SU-DHL-6 (cell line): ENCODE measurements at regions not wholly inside any gene's neighbourhood (a gene's known extent, or its start where the extent isn't known, plus 50 kb on each side); places are given as distances from the start of the nearest gene placed in this dataset.

ENCODE experiments used
- H2AFZ ChIP-seq: fragments of 200-600 bp; sonication (generic); 2 replicates; pipeline ENCODE4 v1.6.1; 2014; ENCODE audit warnings: low read depth, mild to moderate bottlenecking, moderate library complexity, mixed read lengths, antibody characterized with exemption, low read length; ENCODE audit not compliant: severe bottlenecking
- H3F3A ChIP-seq: fragments of 200-600 bp; shearing (Covaris generic); 2 replicates; pipeline ENCODE4 v1.6.0; 2016; ENCODE audit warnings: antibody characterized with exemption, mild to moderate bottlenecking; ENCODE audit not compliant: insufficient read depth
- H3K27ac ChIP-seq: fragments of 200-600 bp; sonication (generic); 2 replicates; pipeline ENCODE4 v1.5.1; 2016; ENCODE audit warnings: low read depth, mild to moderate bottlenecking, low read length, moderate library complexity, mixed read lengths
- H3K27me3 ChIP-seq: fragments of 200-600 bp; sonication (generic), shearing (Covaris generic); 2 replicates; pipeline ENCODE4 v1.6.0; 2014; ENCODE audit warnings: mild to moderate bottlenecking, low read length
- H3K36me3 ChIP-seq: fragments of 200-600 bp; sonication (generic); 2 replicates; pipeline ENCODE4 v1.6.1; 2014; ENCODE audit warnings: mild to moderate bottlenecking, low read length, mixed read lengths
- H3K4me2 ChIP-seq: fragments of 300-600, 200-600 bp; shearing (Covaris generic), sonication (generic); 2 replicates; pipeline ENCODE4 v1.6.0; 2014; ENCODE audit warnings: low read length, low read depth, mild to moderate bottlenecking; ENCODE audit not compliant: poor library complexity, severe bottlenecking
- H3K4me3 ChIP-seq: fragments of 200-600 bp; sonication (generic); 2 replicates; pipeline ENCODE4 v1.5.1; 2014; ENCODE audit warnings: antibody characterized with exemption, low read length, mild to moderate bottlenecking, mixed read lengths; ENCODE audit not compliant: insufficient read depth, poor library complexity, severe bottlenecking
- H3K79me2 ChIP-seq: fragments of 200-600 bp; sonication (generic); 2 replicates; pipeline ENCODE4 v1.6.1; 2014; ENCODE audit warnings: mild to moderate bottlenecking, low read length, moderate library complexity; ENCODE audit not compliant: insufficient read depth
- H3K9ac ChIP-seq: fragments of 200-600 bp; sonication (generic); 2 replicates; pipeline ENCODE4 v1.7.0; 2014; ENCODE audit warnings: mild to moderate bottlenecking, low read length
- H3K9me2 ChIP-seq: fragments of 200-600 bp; sonication (generic); replicated peaks from 2 replicates; pipeline ENCODE4 v1.6.1; 2014; ENCODE audit warnings: low read length; ENCODE audit not compliant: insufficient read depth
- H3K9me3 ChIP-seq: fragments of 200-600 bp; sonication (generic); 2 replicates; pipeline ENCODE4 v1.6.1; 2014; ENCODE audit warnings: low read length, mixed read lengths; ENCODE audit not compliant: insufficient read depth
- H4K20me1 ChIP-seq: fragments of 200-600 bp; sonication (generic); 2 replicates; pipeline ENCODE4 v1.6.1; 2014; ENCODE audit warnings: low read depth, mild to moderate bottlenecking, antibody characterized with exemption, low read length, moderate library complexity, mixed read lengths
- EZH2phosphoT487 ChIP-seq: fragments of 200-600 bp; sonication (generic), shearing (Covaris generic); conservative IDR thresholded peaks from 2 replicates; pipeline ENCODE4 v1.6.1; 2018; ENCODE audit warnings: mild to moderate bottlenecking, antibody characterized with exemption, low read length, moderate library complexity, mixed read lengths
- TF ChIP-seq, protein P1 (sequence below): fragments of 200-600 bp; sonication (generic); IDR thresholded peaks from one replicate; pipeline ENCODE4 v1.5.1; 2017; ENCODE audit warnings: antibody characterized with exemption, mild to moderate bottlenecking, low read length, moderate library complexity; ENCODE audit not compliant: insufficient read depth, poor library complexity, severe bottlenecking

DNA sequence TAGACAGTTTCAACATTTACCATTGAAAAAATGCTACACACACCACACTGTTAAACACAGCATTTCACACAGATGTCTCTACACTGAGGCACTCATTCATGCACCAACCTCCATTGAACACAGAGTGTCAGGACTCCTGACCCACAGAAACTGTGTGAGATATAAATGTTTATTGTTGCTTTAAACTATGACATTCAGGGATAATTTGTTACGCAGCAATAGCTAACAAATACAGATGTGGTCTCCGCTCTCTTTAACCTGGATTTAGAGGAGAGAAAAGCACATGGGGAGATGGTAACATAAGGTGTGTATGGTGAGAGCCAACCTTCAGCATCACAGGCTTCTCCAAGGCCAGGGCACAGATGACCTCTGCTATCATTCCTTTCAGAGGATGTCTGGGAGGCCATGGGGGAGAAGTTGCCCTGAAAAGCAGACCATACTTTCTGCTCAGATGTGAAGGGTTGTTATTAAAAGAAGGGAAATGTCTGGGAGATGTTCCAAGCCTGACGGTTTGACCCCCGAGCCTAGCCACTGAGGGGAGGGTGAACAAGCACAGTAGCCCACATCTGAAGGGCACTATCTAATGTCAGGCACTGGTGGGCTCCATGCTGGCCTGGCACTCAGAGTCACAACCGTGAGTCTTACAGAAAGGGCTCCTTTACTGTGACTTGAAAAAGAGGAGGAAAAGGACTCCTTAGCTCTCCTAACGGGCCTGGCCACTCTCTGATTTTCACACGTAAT, 284.5 kb upstream of the TLE3 start:
- H3K9me3 ChIP-seq, result no peaks in the 10 kb centered on the region
- TF ChIP-seq, protein P1, sequence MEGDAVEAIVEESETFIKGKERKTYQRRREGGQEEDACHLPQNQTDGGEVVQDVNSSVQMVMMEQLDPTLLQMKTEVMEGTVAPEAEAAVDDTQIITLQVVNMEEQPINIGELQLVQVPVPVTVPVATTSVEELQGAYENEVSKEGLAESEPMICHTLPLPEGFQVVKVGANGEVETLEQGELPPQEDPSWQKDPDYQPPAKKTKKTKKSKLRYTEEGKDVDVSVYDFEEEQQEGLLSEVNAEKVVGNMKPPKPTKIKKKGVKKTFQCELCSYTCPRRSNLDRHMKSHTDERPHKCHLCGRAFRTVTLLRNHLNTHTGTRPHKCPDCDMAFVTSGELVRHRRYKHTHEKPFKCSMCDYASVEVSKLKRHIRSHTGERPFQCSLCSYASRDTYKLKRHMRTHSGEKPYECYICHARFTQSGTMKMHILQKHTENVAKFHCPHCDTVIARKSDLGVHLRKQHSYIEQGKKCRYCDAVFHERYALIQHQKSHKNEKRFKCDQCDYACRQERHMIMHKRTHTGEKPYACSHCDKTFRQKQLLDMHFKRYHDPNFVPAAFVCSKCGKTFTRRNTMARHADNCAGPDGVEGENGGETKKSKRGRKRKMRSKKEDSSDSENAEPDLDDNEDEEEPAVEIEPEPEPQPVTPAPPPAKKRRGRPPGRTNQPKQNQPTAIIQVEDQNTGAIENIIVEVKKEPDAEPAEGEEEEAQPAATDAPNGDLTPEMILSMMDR, result no peak
- no peak for TF ChIP-seq EZH2phosphoT487
- no peaks in the 10 kb centered on the region for H3K79me2 ChIP-seq
- H3K4me3 ChIP-seq, result no peak overlapping the region
- no peaks in the 10 kb centered on the region for H4K20me1 ChIP-seq
- no peak overlapping the region for H3K4me2 ChIP-seq
- no peaks in the 10 kb centered on the region for H3F3A ChIP-seq
- H3K9me2 ChIP-seq, result no peaks in the 10 kb centered on the region
- H3K27ac ChIP-seq, result no peak overlapping the region
- no peak overlapping the region for H2AFZ ChIP-seq
- H3K9ac ChIP-seq, result no peak overlapping the region
- H3K27me3 ChIP-seq, result no peaks in the 10 kb centered on the region
- no peaks in the 10 kb centered on the region for H3K36me3 ChIP-seq

DNA sequence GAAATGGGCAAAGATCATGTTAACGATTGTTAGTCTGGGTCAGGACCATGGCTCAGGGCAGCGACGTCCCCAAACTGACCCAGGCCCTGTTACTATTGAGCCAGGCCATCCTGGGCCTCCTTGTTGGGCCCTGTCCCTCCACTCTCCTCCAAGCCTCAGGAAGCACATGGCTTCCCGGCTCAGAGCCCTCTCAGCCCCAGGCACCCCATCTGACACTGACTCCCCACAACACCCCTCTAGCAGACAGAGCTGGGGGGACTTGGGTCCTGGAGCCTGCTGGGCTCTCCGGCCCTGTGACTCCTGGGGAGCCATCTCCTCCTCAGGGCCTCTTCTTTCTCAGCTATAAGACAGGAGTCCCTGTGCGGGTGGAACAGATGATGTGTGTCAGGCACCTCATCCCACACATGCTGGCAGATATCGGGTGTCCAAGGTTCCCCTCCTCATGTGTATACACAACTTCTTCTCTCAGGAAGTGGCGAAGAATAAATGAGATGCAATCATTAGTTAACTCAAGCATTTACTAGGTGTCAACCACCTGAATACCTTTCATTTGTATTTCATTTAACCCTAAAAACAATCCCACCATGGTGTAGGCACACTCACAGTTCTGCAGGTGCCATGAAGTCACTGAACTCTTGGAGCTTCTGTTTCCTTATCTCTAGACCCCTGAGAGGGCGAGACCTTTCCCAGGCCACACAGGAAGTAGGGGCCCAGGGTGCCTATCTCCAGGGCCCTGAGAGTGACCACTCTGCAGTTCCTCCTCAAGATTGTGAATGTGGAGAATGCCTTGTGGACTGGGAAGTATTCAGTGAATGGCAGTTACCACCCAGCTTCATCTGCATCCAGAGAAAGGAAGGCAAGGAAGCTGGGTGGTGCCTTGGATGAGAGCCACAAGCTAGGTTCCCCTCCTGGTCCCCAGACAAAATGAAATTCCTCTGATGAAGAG, 282.5 kb upstream of the TLE3 start:
- Histone ChIP-seq H3K4me2 (no peak overlapping the region), H3K9me3 (no peaks in the 10 kb centered on the region), H4K20me1 (no peaks in the 10 kb centered on the region), H3K9ac (no peak overlapping the region), H3K36me3 (no peaks in the 10 kb centered on the region), H3K79me2 (no peaks in the 10 kb centered on the region), H3F3A (no peaks in the 10 kb centered on the region), H3K27ac (no peak overlapping the region), H3K4me3 (no peak overlapping the region), H3K9me2 (no peaks in the 10 kb centered on the region), H3K27me3 (no peaks in the 10 kb centered on the region), H2AFZ (no peak overlapping the region)
- TF ChIP-seq EZH2phosphoT487, result no peak
- TF ChIP-seq, protein P1, result no peak

DNA sequence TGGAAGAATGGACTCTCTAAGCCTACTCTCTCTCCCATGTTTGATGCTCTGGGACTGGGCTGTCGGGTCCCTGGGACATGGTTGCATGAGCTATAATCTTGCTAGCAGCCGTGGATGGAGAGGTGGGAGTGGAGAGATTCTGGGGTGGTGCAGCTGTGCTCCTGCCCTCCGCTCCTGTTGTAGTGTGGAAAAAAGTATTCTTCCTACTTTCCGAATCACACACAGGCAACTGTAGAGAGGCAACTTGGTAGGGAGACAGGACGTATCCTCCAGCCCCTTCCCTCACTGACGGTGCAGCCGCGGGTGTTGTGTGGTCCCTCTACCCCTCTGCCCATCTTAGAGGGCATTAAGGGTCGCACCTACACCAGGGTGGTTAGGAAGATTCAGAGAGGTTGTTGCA, 281.4 kb upstream of the TLE3 start:
- Histone ChIP-seq H3K9me3 (no peaks in the 10 kb centered on the region), H2AFZ (no peak overlapping the region), H4K20me1 (no peaks in the 10 kb centered on the region), H3F3A (no peaks in the 10 kb centered on the region), H3K9ac (no peak overlapping the region), H3K27ac (no peak overlapping the region), H3K4me3 (no peak overlapping the region), H3K36me3 (no peaks in the 10 kb centered on the region), H3K9me2 (no peaks in the 10 kb centered on the region), H3K4me2 (no peak overlapping the region), H3K79me2 (no peaks in the 10 kb centered on the region), H3K27me3 (no peaks in the 10 kb centered on the region)
- TF ChIP-seq, protein P1, result no peak
- no peak for TF ChIP-seq EZH2phosphoT487
